ENCODE measurements at regions not wholly inside any gene's neighbourhood (a gene's known extent, or its start where the extent isn't known, plus 50 kb on each side); places are given as distances from the start of the nearest gene placed in this dataset.

DNA sequence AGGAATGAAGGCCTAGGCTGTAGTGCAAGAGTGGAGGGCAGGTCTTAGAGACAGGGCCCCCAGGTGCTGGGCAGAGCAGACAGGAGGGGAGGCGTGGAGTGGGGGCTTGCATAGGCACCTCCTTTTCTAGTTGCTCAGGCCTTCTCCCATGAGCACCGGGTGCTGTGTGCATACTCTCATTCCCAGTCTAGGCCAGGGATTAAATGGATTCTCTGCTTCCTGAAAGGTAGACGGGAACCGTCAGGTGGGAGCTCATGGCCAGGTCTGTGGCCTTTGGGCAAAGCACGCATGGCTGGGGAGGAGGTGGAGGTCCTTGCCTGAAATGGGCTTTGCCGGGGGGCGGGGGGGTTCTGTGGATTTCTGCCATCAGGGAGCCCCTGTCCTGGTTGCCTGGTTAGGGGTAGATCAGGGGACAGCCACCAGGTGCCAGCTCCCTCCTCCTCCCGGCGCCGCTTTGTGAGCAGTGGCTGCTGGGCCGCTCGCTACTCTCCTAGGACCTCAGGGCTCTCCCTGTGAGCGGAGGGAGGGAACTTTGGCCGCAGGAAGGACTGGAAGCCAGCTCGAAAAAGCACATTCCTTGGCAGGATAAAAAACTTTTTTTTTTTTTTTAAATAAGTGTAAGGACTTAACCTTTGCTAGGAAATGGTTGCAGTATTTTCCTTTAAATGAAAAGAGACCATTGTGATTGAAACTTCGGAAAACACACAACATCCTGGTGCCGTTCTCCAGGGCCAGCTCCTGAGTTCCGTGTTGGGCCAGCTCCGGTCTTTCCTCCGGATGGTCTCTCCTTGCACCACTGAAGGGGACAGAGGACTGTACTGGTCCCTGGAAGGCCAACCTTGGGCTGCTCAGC is 82.8 kb upstream of the HAAO start:
- no peak for DNase-seq (ENCODE audit: low read depth in 2 of 2)

DNA sequence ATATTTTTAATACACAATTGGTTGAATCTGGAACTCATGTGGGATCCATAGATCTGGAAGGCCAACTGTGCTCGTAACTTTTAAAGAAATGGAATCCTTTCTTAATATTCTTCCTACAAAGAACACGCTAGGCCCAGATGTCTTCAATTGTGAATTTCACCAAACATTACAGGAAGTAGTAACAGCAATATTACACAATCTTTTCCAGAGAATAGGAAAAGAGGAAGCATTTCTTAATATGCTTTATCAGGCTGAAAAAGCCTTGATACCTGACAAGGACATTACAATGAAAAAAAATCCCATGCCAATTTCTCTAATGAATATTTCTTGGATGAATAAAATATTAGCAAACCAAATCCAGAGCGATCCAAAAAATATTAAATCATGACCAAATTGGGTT is 80.3 kb upstream of the HAAO start:
- DNase-seq (ENCODE audit: low read depth in 2 of 2): peak; percentile 45 to 59

DNA sequence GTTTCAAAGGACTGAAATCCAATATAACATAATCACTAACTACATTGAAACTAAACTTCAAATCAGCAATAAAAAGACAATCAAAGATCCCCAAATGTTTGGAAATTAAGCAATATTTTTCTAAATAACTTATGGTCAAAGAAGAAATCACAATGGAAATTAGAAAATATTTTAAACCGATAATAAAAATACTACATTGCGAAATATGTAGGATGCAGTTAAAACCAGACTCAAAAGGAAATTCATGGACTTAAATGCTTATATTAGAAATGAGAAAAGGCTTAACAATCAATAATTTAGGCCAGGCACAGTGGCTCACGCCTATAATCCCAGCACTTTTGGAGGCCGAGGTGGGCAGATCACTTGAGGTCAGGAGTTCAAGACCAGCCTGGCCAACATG is 79.0 kb upstream of the HAAO start:
- no peak for DNase-seq (ENCODE audit: low read depth in 2 of 2)

DNA sequence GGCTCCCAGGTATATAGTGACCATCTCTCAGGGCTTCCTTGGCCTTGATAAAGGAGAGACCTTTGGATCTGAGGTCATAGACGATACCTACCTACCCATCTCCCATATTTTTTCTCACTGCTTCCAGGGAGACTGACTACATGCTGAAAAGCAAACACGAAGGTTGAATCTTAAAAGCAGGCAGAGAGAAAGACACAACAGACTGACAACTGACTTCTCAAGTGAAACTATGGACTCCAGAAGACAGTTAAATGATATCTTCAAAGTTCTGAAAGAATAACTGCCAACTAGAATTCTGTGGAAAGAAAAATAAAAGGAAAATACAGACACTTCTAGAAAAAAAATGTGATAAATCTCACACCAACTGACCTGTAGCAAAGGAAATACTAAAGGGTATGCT is 76.5 kb upstream of the HAAO start:
- no peak for DNase-seq (ENCODE audit: low read depth in 2 of 2)

DNA sequence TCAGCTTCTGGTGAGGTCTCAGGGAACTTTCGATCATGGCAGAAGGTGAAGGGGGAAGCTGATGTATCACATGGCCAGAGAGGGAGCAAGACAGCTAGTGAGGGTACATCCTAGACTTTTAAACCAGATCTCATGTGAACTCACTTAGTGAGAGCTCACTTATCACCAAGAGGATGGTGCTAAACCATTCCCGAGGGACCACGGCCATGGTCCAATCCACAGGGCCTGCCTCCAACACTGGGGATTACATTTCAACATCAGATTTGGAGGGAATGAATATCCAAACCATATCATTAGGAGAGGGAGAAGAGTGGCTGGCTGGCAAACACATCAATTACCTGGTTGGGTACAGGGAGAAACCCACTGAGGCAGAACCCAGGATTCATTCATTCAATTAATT is 75.7 kb upstream of the HAAO start:
- DNase-seq (ENCODE audit: low read depth in 2 of 2): no peak

DNA sequence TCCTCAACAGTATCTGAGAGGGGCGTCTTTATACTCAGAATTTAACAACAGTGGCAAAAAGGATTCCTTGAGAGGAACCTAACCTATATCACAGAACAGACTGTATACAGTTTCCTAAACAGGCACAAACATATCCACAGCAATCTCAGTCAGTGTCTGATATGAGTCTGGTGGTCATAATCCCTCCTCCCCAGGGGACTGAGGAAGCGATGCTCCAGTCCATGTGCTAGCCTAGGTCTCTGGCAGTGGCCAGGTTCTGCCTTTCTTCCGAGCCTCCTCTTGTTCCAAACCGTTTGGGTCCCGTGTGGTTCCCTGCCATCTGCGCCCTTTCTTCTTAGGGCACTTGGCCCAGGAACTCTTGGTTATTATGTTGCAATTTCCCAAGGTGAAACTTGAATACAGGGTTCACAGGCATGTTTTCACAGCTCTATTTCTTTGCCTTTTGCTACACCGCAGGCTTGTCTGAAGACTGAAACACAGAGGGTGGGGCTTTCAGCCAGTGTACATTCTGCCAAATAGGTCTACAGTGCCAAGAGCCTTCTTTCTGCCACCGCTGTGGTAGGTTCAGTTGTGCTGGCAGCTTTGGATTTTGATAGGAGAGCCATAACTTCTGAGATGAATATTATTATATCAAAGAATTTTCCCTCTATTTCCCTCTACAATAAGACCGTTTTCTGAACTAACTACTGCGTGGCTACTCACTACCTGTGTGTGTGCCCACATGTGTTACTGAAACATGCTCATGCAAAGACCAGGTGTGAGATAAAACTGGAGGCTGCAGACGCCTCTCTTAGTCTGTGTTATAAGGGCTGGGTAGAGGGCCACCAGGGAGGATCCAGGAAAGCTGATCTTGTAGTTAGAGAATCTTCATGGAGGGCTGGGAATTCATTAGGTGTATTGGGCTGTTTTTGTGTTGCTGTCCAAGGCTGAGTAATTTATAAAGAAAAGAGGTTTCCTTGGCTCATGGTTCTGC is 75.0 kb upstream of the HAAO start:
- no peak for DNase-seq (ENCODE audit: low read depth in 2 of 2)

DNA sequence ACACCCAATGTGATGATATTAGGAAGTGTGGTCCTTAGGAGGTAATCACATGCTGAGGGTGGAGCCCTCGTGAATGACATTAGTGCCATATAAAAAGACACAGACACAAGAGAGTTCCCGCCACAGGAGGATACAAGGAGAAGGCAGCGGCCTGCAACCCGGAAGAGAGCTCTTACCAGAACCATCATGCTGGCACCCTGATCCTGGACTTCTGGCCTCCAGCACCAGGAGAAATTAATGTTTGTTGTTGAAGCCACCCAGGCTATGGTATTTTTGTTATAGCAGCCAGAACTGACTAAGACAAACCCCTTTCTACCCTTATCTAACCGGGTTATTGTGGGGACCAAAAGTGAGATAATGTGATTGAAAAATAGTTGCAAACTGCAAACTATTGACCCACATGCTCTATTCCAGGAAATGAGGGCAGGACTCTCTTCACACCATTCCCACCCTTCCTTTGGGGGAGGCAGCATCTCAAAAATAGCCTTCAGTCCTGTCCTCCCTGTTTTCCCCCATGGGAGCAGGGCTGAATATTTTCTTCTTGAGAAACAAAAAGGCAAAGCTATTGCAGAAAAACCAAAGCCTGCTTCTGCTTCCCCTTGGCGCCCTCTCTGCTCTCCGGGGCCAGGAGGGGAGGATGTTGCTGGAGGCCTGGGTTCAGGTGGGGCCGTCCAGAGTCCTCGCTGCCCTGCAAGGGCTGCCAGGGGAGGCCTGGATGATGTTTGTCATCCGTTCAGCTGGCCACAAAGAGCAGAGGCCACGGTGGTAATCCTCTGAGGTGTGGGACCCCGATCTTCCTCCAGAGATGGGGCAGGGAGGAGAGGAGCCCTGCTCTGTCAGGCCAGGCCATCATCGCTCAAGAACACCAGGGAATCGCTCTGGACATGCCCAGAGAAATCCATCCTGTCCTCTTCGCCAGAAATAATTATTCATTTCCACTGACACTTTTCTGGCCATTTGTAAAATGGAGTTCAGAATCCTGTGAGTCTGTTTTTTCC is 73.8 kb upstream of the HAAO start:
- DNase-seq (ENCODE audit: low read depth in 2 of 2): no peak

DNA sequence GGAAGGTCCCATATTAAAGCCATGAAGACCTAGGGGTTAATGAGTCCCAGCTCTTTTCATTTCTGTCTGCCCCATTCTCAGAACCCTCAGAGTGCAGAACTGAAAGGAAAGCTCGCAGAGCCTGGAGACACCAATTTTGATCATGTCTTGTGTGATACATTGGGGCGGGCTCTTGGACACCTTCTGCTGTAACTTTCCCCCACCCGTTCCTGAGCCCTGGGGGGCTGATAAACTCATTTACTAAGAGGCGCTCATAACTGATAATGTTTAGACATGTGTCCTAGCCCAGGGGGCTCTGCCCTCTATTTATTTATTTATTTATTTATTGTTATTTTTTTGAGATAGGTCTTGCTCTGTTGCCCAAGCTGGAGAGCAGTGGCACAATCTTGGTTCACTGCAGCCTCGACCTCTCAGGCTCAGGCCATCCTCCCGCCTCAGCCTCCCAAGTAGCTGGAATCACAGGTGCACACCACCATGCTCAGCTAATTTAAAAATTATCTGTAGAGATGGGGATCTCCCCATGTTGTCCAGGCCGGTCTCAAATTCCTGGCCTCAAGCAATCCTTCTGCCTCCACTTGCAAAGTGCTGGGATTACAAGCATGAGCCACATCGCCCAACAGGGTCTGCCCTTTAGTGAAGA is 72.4 kb upstream of the HAAO start:
- no peak for DNase-seq (ENCODE audit: low read depth in 2 of 2)

DNA sequence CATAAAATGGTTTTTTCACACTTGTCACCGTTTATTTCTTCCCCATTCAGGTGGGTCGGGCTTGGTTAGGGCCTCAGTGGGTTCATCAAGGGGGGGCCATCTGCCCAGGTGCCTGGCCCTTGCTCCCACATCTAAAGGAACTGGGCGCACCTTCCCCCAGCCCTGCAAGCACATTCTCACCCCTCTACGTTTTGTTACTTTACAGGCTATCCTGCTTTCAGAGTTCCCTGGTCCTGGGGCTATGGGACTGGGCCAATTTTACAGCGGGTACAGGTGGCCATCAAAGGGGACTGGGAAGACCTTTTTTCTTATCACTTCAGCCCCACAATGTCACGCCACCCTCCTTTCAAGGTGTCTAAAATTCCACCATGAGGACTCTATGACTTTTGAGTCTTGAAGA is 71.8 kb upstream of the HAAO start:
- no peak for DNase-seq (ENCODE audit: low read depth in 2 of 2)

DNA sequence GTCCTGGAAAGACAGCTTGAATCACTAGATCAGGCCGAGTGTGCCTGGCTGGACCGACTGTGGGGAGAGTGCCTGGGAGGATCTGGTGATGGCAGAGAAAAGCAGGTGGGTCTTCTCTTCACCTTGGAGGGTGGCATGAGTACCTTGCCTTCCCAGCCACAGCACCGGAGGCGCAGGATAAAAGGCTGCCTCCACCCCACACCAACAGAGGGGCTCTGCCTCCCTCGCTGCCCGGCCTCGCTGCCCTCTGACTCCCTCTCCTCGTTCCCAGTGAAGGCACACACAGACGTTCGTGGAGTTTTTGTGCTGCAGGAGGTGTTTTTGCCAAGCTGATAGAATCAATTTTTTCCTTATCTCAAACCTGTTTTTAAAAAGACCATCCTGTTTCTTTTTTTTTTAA is 71.4 kb upstream of the HAAO start:
- DNase-seq (ENCODE audit: low read depth in 2 of 2): no peak

DNA sequence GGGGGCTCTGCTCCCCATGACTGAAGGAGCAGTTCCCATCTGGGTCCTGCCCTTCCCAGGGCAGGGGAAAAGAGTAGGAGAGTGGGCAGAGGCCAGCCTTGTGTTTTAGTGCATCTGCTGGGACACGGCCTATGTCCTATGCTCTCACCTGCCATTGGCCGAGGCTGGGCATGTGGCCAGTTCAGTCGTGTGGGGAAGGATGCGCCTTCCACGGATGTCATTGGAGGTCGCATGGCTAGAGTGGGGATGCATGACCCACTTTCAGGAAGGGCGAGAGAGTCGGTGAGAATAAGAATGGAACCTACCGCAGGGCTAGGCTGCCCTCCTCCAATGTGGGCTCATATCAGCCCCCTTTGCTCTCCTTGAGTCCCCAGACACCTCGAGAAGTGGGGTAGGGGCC is 70.9 kb upstream of the HAAO start:
- DNase-seq (ENCODE audit: low read depth in 2 of 2): no peak

DNA sequence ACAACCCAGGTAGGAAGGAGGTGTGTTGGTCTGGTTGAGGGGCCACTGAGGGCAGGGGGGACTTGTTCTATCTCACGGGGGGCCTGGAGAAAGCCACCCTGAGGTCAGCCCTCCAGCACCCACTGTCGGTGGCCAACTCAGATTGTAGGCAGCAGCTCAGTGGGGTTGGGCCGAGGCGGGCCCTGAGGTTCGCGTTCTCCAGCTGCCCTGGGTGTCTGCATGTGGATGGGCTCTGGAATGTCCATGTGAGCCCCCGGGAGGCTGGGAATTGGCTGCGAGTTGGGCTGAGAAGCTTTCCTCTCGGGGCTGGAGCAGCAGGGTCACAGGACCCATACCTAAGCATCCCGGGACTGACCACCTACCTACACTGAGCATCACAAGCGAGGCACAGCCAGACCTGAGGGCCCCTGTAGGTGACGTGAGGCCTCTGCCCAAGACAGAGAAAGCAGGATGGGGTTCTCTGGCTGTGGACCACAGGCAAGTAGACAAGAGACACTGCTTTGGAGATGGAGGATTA is 70.3 kb upstream of the HAAO start:
- DNase-seq (ENCODE audit: low read depth in 2 of 2): no peak

DNA sequence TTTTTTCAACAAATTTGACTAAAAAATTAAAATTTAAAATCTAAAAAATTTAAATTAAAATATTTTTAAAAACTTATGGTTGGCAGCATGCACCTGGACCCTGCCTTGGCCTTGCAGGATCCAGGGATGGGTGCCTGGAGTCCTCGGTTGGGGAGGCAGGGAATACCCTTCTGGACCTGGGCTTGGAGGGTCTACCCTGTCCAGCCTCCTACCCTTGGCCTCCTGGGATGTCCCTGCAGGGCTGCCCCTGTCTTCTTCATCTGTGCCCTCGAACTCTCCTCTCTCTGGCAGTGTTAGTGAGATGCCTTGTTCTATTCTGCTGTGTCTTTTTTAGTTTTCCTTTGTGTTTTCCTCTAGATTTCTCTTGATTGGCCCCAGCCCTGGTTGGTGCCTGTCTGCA is 68.9 kb upstream of the HAAO start:
- no peak for DNase-seq (ENCODE audit: low read depth in 2 of 2)

DNA sequence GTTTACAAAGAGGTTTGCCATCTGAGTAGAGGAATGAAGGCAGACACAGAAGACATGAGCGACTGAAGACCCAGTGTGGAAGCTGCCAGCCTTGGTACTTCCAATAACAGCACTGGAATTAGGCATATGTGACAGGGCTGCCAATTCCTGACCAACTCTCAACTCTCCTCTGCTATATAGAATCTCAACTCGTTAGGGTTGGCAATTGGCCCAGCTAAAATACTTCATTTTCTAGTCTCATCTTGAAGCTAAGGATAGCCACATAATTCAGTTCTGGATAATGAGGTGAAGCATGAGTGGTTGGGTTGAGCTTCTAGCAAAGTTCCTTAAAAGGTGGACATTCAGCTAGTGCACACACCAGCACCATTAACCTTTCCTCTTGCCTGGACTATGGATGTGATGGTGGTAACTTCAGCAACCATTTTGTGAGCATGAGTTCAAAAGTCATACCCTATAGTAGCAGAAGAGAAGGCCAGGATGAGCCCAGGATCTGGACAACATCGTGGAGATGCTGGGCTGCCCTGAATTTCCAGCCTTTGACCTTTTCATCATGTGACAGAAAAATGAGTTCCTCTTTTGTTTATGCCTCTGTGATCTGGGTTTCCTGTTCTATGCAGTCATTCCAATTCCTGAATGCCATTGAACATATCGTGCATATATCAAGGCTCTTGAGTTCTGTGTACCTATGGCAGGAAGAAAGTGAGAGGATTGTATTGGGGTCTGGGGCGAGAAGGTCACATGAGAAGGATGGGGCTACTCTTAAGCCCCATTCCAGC is 68.1 kb upstream of the HAAO start:
- no peak for DNase-seq (ENCODE audit: low read depth in 2 of 2)

DNA sequence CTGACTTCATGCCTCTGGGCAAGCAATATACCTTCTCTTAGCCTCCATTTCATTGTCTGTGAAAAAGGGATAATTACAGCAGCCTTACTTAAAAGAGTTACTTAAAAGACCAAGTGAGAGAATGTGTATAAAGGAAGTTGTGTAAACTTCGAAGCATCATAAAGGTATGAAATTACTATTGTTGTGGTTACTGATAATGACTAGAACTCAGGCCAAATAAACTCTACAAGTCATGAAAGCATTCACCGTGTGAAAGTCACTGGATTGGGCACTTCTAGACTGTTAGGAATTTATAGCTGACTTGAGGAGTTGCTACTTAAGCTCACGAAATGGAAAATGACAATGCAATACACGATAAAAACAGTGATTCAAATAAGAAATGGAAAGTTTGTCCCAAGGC is 67.4 kb upstream of the HAAO start:
- DNase-seq (ENCODE audit: low read depth in 2 of 2): no peak

DNA sequence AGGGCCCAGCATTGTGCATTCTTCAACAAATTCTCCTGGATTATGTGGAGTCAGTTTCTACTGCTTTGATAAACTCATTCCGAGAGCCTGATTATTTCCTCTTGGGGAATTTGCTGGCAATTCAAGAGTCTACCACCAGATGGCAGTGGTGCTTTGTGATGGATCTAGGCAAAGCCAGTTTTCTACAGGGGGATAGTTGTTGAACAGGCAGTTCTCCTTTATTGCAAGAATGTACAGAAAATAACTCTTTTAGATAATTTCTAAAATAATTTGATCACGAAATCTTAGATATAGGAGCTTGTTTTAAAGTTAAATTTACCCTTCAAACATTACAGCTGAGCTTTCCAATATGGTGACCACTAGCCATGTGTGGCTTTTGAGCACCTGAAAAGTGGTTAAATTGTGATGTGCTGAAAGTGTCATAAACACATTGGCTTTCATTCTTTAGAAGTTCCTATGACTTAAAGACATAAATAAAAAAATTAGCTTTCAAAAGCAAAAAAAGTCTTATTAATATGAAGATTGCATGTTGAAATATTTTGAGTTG is 66.7 kb upstream of the HAAO start:
- peak; percentile 52 to 59 for DNase-seq (ENCODE audit: low read depth in 2 of 2)

DNA sequence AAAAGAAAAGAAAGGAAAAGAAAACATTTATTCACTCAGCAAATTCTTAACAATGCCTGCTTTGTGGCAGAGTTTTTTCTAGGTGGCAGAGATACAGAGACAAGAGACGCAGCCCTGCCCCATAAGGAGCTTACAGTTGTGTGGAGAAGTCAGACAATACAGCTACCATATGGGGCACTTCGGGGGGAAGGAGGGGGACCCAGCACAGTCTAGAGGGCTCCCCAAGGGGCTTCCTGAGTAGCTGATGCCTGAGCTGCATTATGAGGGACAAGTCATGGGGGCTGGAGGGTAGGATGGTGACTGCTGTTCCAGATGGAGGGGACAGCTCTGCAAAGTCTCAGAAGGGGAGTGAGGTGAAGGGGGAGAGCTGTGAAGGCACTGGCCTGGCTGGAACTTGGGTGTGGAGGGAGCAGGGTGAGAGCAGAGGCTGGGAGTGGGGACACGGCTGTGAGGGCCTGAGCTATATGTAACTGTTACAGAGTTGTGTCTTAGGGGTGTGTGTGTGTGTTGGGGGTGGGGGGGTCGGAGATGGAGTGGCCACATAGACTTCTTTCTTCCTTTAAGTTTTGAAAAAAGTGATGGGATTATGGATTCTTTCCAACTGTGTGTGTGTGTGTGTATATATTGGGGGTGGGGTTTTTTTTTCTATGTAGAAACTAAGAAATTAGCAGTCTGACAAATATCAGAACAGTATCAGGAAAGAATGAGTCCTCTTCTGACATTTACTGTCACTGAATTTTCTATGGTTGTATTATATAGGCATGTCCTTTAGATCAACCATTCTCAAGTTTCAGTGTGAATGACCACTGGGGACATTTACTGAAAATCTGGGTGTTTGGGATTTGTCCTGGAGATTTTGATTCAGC is 66.0 kb upstream of the HAAO start:
- DNase-seq (ENCODE audit: low read depth in 2 of 2): no peak

DNA sequence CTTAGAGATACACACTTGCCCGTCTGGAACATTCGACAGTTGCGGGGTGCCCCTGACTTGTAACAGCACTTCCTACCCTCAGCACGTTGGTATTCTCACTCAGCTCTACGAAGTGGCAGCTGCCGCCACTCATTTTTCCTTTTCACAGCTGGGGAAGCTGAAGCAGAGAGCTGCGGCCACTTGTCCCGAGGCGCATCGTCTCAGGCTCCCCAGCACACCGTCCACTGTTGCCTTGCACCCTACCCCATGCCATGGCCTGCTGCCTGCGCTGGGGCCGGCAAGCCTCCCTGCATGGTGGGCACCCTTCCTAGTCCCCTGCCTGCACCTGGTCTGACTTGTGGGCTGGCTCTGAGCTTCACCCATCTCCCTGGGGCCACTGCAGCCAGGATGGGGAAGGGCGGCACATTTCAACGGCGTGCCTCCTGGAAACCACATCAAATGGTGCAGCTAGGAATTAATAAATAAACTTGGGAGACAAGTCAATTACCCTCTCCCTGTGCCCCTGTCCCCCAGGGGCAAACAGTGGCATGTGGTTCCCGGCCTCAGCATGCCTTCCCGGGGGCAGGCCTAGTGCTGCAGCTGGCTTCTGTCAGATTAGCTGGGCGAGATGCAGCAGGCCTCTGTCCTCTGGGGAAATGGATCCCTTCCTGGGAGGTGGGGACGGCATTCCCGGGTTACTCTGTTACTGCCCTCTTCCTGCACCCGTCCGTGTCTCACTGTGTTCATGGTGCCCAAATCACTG is 64.7 kb upstream of the HAAO start:
- no peak for DNase-seq (ENCODE audit: low read depth in 2 of 2)

All from fibroblast of skin of left biceps (primary cell).